SU-DHL-6 (cell line): ENCODE measurements at regions not wholly inside any gene's neighbourhood (a gene's known extent, or its start where the extent isn't known, plus 50 kb on each side); places are given as distances from the start of the nearest gene placed in this dataset.

Experiments used
- H2AFZ ChIP-seq: fragments of 200-600 bp; sonication (generic); 2 replicates; pipeline ENCODE4 v1.6.1; 2014; ENCODE audit warnings: low read depth, mild to moderate bottlenecking, moderate library complexity, mixed read lengths, antibody characterized with exemption, low read length; ENCODE audit not compliant: severe bottlenecking
- H3F3A ChIP-seq: fragments of 200-600 bp; shearing (Covaris generic); 2 replicates; pipeline ENCODE4 v1.6.0; 2016; ENCODE audit warnings: antibody characterized with exemption, mild to moderate bottlenecking; ENCODE audit not compliant: insufficient read depth
- H3K27ac ChIP-seq: fragments of 200-600 bp; sonication (generic); 2 replicates; pipeline ENCODE4 v1.5.1; 2016; ENCODE audit warnings: low read depth, mild to moderate bottlenecking, low read length, moderate library complexity, mixed read lengths
- H3K27me3 ChIP-seq: fragments of 200-600 bp; sonication (generic), shearing (Covaris generic); 2 replicates; pipeline ENCODE4 v1.6.0; 2014; ENCODE audit warnings: mild to moderate bottlenecking, low read length
- H3K36me3 ChIP-seq: fragments of 200-600 bp; sonication (generic); 2 replicates; pipeline ENCODE4 v1.6.1; 2014; ENCODE audit warnings: mild to moderate bottlenecking, low read length, mixed read lengths
- H3K4me2 ChIP-seq: fragments of 300-600, 200-600 bp; shearing (Covaris generic), sonication (generic); 2 replicates; pipeline ENCODE4 v1.6.0; 2014; ENCODE audit warnings: low read length, low read depth, mild to moderate bottlenecking; ENCODE audit not compliant: poor library complexity, severe bottlenecking
- H3K4me3 ChIP-seq: fragments of 200-600 bp; sonication (generic); 2 replicates; pipeline ENCODE4 v1.5.1; 2014; ENCODE audit warnings: antibody characterized with exemption, low read length, mild to moderate bottlenecking, mixed read lengths; ENCODE audit not compliant: insufficient read depth, poor library complexity, severe bottlenecking
- H3K79me2 ChIP-seq: fragments of 200-600 bp; sonication (generic); 2 replicates; pipeline ENCODE4 v1.6.1; 2014; ENCODE audit warnings: mild to moderate bottlenecking, low read length, moderate library complexity; ENCODE audit not compliant: insufficient read depth
- H3K9ac ChIP-seq: fragments of 200-600 bp; sonication (generic); 2 replicates; pipeline ENCODE4 v1.7.0; 2014; ENCODE audit warnings: mild to moderate bottlenecking, low read length
- H3K9me2 ChIP-seq: fragments of 200-600 bp; sonication (generic); replicated peaks from 2 replicates; pipeline ENCODE4 v1.6.1; 2014; ENCODE audit warnings: low read length; ENCODE audit not compliant: insufficient read depth
- H3K9me3 ChIP-seq: fragments of 200-600 bp; sonication (generic); 2 replicates; pipeline ENCODE4 v1.6.1; 2014; ENCODE audit warnings: low read length, mixed read lengths; ENCODE audit not compliant: insufficient read depth
- H4K20me1 ChIP-seq: fragments of 200-600 bp; sonication (generic); 2 replicates; pipeline ENCODE4 v1.6.1; 2014; ENCODE audit warnings: low read depth, mild to moderate bottlenecking, antibody characterized with exemption, low read length, moderate library complexity, mixed read lengths
- CTCF ChIP-seq: fragments of 200-600 bp; sonication (generic); IDR thresholded peaks from one replicate; pipeline ENCODE4 v1.5.1; 2017; ENCODE audit warnings: antibody characterized with exemption, mild to moderate bottlenecking, low read length, moderate library complexity; ENCODE audit not compliant: insufficient read depth, poor library complexity, severe bottlenecking
- EZH2phosphoT487 ChIP-seq: fragments of 200-600 bp; sonication (generic), shearing (Covaris generic); conservative IDR thresholded peaks from 2 replicates; pipeline ENCODE4 v1.6.1; 2018; ENCODE audit warnings: mild to moderate bottlenecking, antibody characterized with exemption, low read length, moderate library complexity, mixed read lengths

GRCh38 chr12:5201554-5202218 lies 158.0 kb downstream of the KCNA5 start:
- no peaks in the 10 kb centered on the region for H3K36me3 ChIP-seq
- H3K27me3 ChIP-seq, result no peaks in the 10 kb centered on the region
- no peaks in the 10 kb centered on the region for H3K79me2 ChIP-seq
- TF ChIP-seq EZH2phosphoT487 (no peak), CTCF (no peak)
- no peak overlapping the region for H2AFZ ChIP-seq
- H3K9ac ChIP-seq, result no peak overlapping the region
- H3F3A ChIP-seq, result no peaks in the 10 kb centered on the region
- no peaks in the 10 kb centered on the region for H4K20me1 ChIP-seq
- no peak overlapping the region for H3K4me2 ChIP-seq
- H3K9me2 ChIP-seq, result no peaks in the 10 kb centered on the region
- H3K27ac ChIP-seq, result no peak overlapping the region
- H3K9me3 ChIP-seq, result no peaks in the 10 kb centered on the region
- H3K4me3 ChIP-seq, result no peak overlapping the region

GRCh38 chr12:5203274-5203673 lies 159.6 kb downstream of the KCNA5 start:
- TF ChIP-seq CTCF, result no peak
- no peak for TF ChIP-seq EZH2phosphoT487

GRCh38 chr12:5203720-5204119 lies 160.0 kb downstream of the KCNA5 start:
- H3K4me2 ChIP-seq, result no peak overlapping the region
- H3K9me3 ChIP-seq, result no peaks in the 10 kb centered on the region
- no peak overlapping the region for H3K27ac ChIP-seq
- H3K36me3 ChIP-seq, result no peaks in the 10 kb centered on the region
- no peaks in the 10 kb centered on the region for H3K27me3 ChIP-seq
- no peaks in the 10 kb centered on the region for H4K20me1 ChIP-seq
- no peak overlapping the region for H2AFZ ChIP-seq
- H3K9me2 ChIP-seq, result no peaks in the 10 kb centered on the region
- H3K9ac ChIP-seq, result no peak overlapping the region
- H3K79me2 ChIP-seq, result no peaks in the 10 kb centered on the region
- H3K4me3 ChIP-seq, result no peak overlapping the region
- TF ChIP-seq CTCF (no peak), EZH2phosphoT487 (no peak)
- H3F3A ChIP-seq, result no peaks in the 10 kb centered on the region

More at GRCh38 chr12:5203274-5203673, 159.6 kb downstream of the KCNA5 start:
- Histone ChIP-seq H3K27me3 (no peaks in the 10 kb centered on the region), H2AFZ (no peak overlapping the region), H4K20me1 (no peaks in the 10 kb centered on the region), H3K9me2 (no peaks in the 10 kb centered on the region), H3F3A (no peaks in the 10 kb centered on the region), H3K36me3 (no peaks in the 10 kb centered on the region), H3K4me2 (no peak overlapping the region), H3K4me3 (no peak overlapping the region), H3K27ac (no peak overlapping the region), H3K9ac (no peak overlapping the region), H3K79me2 (no peaks in the 10 kb centered on the region), H3K9me3 (no peaks in the 10 kb centered on the region)
